ENCODE measurements at regions not wholly inside any gene's neighbourhood (a gene's known extent, or its start where the extent isn't known, plus 50 kb on each side); places are given as distances from the start of the nearest gene placed in this dataset.

DNA sequence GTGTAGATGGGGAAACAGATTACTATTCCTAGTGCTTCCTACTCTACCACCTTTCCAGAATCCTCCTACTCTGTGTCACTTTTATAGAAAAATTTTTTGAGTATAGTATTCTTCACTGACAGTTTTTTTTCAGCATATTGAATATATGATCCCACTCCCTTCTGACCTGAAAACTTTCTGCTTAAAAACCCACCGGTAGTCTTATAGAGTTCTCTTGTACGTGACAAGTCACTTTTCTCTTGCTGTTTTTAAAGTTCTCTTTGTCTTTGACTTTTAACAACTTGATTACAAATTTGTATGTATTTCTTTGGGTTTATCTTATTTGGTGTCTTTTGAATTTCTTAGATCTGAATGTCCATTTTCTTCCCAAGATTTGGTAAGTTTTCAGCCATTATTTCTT is 133.6 kb upstream of the SLC38A2 start:
- no peak for TF ChIP-seq SUZ12 (IDR thresholded peaks at IDR 0.05)
- no peak for TF ChIP-seq L3MBTL2 (conservative IDR thresholded peaks at IDR 0.05)
- no peak for TF ChIP-seq SP1 (IDR thresholded peaks at IDR 0.05)
- TF ChIP-seq FOXK2 (IDR thresholded peaks at IDR 0.05), result no peak
- no peak for TF ChIP-seq ELF4 (IDR thresholded peaks at IDR 0.05)
- TF ChIP-seq TARDBP (IDR thresholded peaks at IDR 0.05), result no peak
- no peak for TF ChIP-seq BHLHE40 (IDR thresholded peaks at IDR 0.05; ENCODE audit: borderline replicate concordance)
- TF ChIP-seq FOXM1 (IDR thresholded peaks at IDR 0.05; ENCODE audit: borderline replicate concordance), result no peak
- TF ChIP-seq NFRKB (IDR thresholded peaks at IDR 0.05), result no peak
- no peak for TF ChIP-seq HDGF (IDR thresholded peaks at IDR 0.05; ENCODE audit: borderline replicate concordance)
- TF ChIP-seq FOXA1 (IDR thresholded peaks at IDR 0.05), result no peak
- TF ChIP-seq CTBP1 (IDR thresholded peaks at IDR 0.05; ENCODE audit: borderline replicate concordance), result no peak
- TF ChIP-seq ZNF384 (IDR thresholded peaks at IDR 0.05), result no peak
- TF ChIP-seq, protein P1, sequence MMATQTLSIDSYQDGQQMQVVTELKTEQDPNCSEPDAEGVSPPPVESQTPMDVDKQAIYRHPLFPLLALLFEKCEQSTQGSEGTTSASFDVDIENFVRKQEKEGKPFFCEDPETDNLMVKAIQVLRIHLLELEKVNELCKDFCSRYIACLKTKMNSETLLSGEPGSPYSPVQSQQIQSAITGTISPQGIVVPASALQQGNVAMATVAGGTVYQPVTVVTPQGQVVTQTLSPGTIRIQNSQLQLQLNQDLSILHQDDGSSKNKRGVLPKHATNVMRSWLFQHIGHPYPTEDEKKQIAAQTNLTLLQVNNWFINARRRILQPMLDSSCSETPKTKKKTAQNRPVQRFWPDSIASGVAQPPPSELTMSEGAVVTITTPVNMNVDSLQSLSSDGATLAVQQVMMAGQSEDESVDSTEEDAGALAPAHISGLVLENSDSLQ (IDR thresholded peaks at IDR 0.05), result no peak

All from HEK293T (cell line).